Tibial artery (tissue), 4 donors: ENCODE measurements at regions not wholly inside any gene's neighbourhood (a gene's known extent, or its start where the extent isn't known, plus 50 kb on each side); places are given as distances from the start of the nearest gene placed in this dataset.

Experiments
- DNase-seq, 2 donors: peaks; one replicate each; pipeline ENCODE4 v3.0.0-alpha.2; 2019
- H3K27ac ChIP-seq, 2 donors: fragments of 200-600 bp; sonication (generic) in 1 of 2; 1 replicate in 1 of 2; 2 replicates in 1 of 2; pipeline ENCODE4 v1.5.1; 2018 to 2019; ENCODE audit warnings: mild to moderate bottlenecking in 1 of 2
- H3K27me3 ChIP-seq, 2 donors: fragments of 200-600 bp; sonication (generic) in 1 of 2; one replicate each; pipeline versions ENCODE4 v1.5.1 to v1.6.0; 2016 to 2019
- H3K36me3 ChIP-seq, 3 donors: fragments of 200-600 bp; sonication (generic) in 2 of 3; one replicate each; pipeline ENCODE4 v1.5.1; 2016 to 2019; ENCODE audit warnings: mild to moderate bottlenecking in 2 of 3
- H3K4me1 ChIP-seq, 4 donors: fragments of 200-600 bp; sonication (generic) in 2 of 4; 1 replicate in 3 of 4; 2 replicates in 1 of 4; pipeline ENCODE4 v1.5.1; 2016 to 2019
- H3K4me3 ChIP-seq, 2 donors: fragments of 200-600 bp; sonication (generic) in 1 of 2; 1 replicate in 1 of 2; 2 replicates in 1 of 2; pipeline ENCODE4 v1.5.1; 2018 to 2019; ENCODE audit warnings: mild to moderate bottlenecking in 2 of 2
- H3K9me3 ChIP-seq, 3 donors: fragments of 200-600 bp; sonication (generic) in 1 of 3; one replicate each; pipeline ENCODE4 v1.5.1; 2016 to 2019
- CTCF ChIP-seq, 2 experiments: fragments of 200-600 bp in 1 of 2; fragments of 450-650 bp in 1 of 2; IDR thresholded peaks; one replicate each; pipeline ENCODE4 v1.5.1; 2017 to 2019; ENCODE audit warnings: antibody characterized with exemption in 2 of 2, mild to moderate bottlenecking in 1 of 2, moderate library complexity in 1 of 2
- intact Hi-C: fragments of 100-400 bp; cut with DNase I; formaldehyde crosslinking; loops from one replicate; pipeline ENCODE4 v1.15.0; 2023; ENCODE audit warnings: low total_unique reads

- no peak for TF ChIP-seq CTCF (IDR thresholded peaks at IDR 0.05)
- intact Hi-C loops, result no loop called here
These were observed 50.6 kb upstream of the C1QTNF9B start for GRCh38 chr13:23947893-23948292.

GRCh38 chr13:23949200-23949599, 51.9 kb upstream of the C1QTNF9B start:
- H3K4me1 ChIP-seq, result no peaks in the 10 kb centered on the region
- H3K27ac ChIP-seq, result no peak overlapping the region
- no peak for DNase-seq
- H3K36me3 ChIP-seq, result no peaks in the 10 kb centered on the region
- no peak overlapping the region for H3K4me3 ChIP-seq
- peaks cover 0 to 45% of the 10 kb centered on the region in 2 donors for H3K27me3 ChIP-seq
- intact Hi-C loops, result no loop called here
- no peaks in the 10 kb centered on the region for H3K9me3 ChIP-seq
- TF ChIP-seq CTCF (IDR thresholded peaks at IDR 0.05), result no peak

More at GRCh38 chr13:23947893-23948292, 50.6 kb upstream of the C1QTNF9B start:
- Histone ChIP-seq H3K27me3 (peaks cover 0 to 34% of the 10 kb centered on the region in 2 donors), H3K4me1 (no peaks in the 10 kb centered on the region), H3K27ac (no peak overlapping the region), H3K4me3 (no peak overlapping the region), H3K9me3 (no peaks in the 10 kb centered on the region), H3K36me3 (no peaks in the 10 kb centered on the region)
- DNase-seq, result no peak

- no peaks in the 10 kb centered on the region for H3K9me3 ChIP-seq
- H3K4me3 ChIP-seq, result no peak overlapping the region
- TF ChIP-seq CTCF (IDR thresholded peaks at IDR 0.05), result no peak
- no peak overlapping the region for H3K27ac ChIP-seq
- DNase-seq, result no peak
- H3K27me3 ChIP-seq, result peaks cover 0 to 45% of the 10 kb centered on the region in 2 donors
- H3K36me3 ChIP-seq, result no peaks in the 10 kb centered on the region
- H3K4me1 ChIP-seq, result no peaks in the 10 kb centered on the region
- intact Hi-C loops, result no loop called here
These were observed 52.4 kb upstream of the C1QTNF9B start for GRCh38 chr13:23949736-23950135.

GRCh38 chr13:23950736-23951510, 53.6 kb upstream of the C1QTNF9B start:
- Histone ChIP-seq H3K27me3 (peaks cover 0 to 45% of the 10 kb centered on the region in 2 donors), H3K36me3 (no peaks in the 10 kb centered on the region), H3K4me1 (no peaks in the 10 kb centered on the region), H3K9me3 (no peaks in the 10 kb centered on the region), H3K27ac (no peak overlapping the region), H3K4me3 (no peak overlapping the region)
- DNase-seq, result no peak
- intact Hi-C loops, result no loop called here
- no peak for TF ChIP-seq CTCF (IDR thresholded peaks at IDR 0.05)

GRCh38 chr13:23952796-23953195, 55.5 kb upstream of the C1QTNF9B start:
- Histone ChIP-seq H3K4me3 (no peak overlapping the region), H3K27ac (no peak overlapping the region), H3K4me1 (no peaks in the 10 kb centered on the region), H3K9me3 (no peaks in the 10 kb centered on the region), H3K36me3 (no peaks in the 10 kb centered on the region), H3K27me3 (peaks cover 0 to 27% of the 10 kb centered on the region in 2 donors)
- DNase-seq, result no peak
- TF ChIP-seq CTCF (IDR thresholded peaks at IDR 0.05), result no peak
- intact Hi-C loops, result no loop called here
